ENCODE measurements at regions not wholly inside any gene's neighbourhood (a gene's known extent, or its start where the extent isn't known, plus 50 kb on each side); places are given as distances from the start of the nearest gene placed in this dataset.

GRCh38 chr16:66167564-66168291, 198.8 kb upstream of the CDH5 start:
- 74 to 87% methylated on average over 12 of the region's 12 CpGs for WGBS, 2 donors
- H3K27ac ChIP-seq, result no peak overlapping the region
- DNase-seq, result no peak

GRCh38 chr16:66166490-66166889, 200.0 kb upstream of the CDH5 start:
- no peaks in the 10 kb centered on the region for H3K27me3 ChIP-seq
- intact Hi-C loops (cut with DNase I), result no loop called here
- 73 to 82% methylated on average over 11 of the region's 11 CpGs for WGBS, 2 donors
- no peak for DNase-seq
- no peak overlapping the region for H3K27ac ChIP-seq
- H3K4me1 ChIP-seq, result peaks cover 0 to 7% (median under 1%) of the 10 kb centered on the region in 4 donors
- no peak for TF ChIP-seq EP300 (IDR thresholded peaks at IDR 0.05)
- no peak for TF ChIP-seq POLR2AphosphoS5 (IDR thresholded peaks at IDR 0.05)
- TF ChIP-seq POLR2A (IDR thresholded peaks at IDR 0.05), result no peak
- TF ChIP-seq, protein P1, sequence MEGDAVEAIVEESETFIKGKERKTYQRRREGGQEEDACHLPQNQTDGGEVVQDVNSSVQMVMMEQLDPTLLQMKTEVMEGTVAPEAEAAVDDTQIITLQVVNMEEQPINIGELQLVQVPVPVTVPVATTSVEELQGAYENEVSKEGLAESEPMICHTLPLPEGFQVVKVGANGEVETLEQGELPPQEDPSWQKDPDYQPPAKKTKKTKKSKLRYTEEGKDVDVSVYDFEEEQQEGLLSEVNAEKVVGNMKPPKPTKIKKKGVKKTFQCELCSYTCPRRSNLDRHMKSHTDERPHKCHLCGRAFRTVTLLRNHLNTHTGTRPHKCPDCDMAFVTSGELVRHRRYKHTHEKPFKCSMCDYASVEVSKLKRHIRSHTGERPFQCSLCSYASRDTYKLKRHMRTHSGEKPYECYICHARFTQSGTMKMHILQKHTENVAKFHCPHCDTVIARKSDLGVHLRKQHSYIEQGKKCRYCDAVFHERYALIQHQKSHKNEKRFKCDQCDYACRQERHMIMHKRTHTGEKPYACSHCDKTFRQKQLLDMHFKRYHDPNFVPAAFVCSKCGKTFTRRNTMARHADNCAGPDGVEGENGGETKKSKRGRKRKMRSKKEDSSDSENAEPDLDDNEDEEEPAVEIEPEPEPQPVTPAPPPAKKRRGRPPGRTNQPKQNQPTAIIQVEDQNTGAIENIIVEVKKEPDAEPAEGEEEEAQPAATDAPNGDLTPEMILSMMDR (IDR thresholded peaks at IDR 0.05), result no peak
- no peaks in the 10 kb centered on the region for H3K36me3 ChIP-seq
- no peak overlapping the region for H3K4me3 ChIP-seq
- no peaks in the 10 kb centered on the region for H3K9me3 ChIP-seq

More at GRCh38 chr16:66167564-66168291, 198.8 kb upstream of the CDH5 start:
- Histone ChIP-seq H3K9me3 (no peaks in the 10 kb centered on the region), H3K4me1 (peaks cover 0 to 7% (median 0%) of the 10 kb centered on the region in 4 donors), H3K36me3 (no peaks in the 10 kb centered on the region), H3K4me3 (no peak overlapping the region), H3K27me3 (no peaks in the 10 kb centered on the region)
- TF ChIP-seq POLR2A (IDR thresholded peaks at IDR 0.05) (no peak), POLR2AphosphoS5 (IDR thresholded peaks at IDR 0.05) (no peak), EP300 (IDR thresholded peaks at IDR 0.05) (no peak)
- TF ChIP-seq, protein P1 (IDR thresholded peaks at IDR 0.05), result no peak
- intact Hi-C loops (cut with DNase I), result no loop called here

DNA sequence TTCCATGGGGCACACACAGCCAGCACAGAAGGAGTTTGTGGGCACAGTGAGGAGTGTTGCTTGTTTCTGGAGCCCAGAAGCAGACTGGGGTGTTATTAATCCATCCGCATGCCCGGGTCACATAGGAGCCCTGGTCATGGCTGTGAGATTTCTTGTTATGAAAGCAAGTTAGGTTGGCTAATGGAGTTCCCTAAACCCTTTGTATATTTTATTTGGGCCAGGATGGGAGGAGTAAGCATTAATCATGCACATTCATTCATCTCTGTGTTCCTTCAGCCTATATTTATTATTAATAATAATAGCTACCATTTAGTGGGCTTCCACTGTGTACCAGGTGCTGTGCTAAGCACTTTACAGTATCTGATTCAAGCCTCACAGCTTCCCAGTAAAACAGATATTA, 200.6 kb upstream of the CDH5 start:
- WGBS, 2 donors, result 48 to 86% methylated on average over 2 of the region's 2 CpGs
- Histone ChIP-seq H3K4me3 (no peak overlapping the region), H3K36me3 (no peaks in the 10 kb centered on the region), H3K9me3 (no peaks in the 10 kb centered on the region), H3K27ac (no peak overlapping the region), H3K4me1 (peaks cover 0 to 7% (median 3%) of the 10 kb centered on the region in 4 donors), H3K27me3 (no peaks in the 10 kb centered on the region)
- intact Hi-C loops (cut with DNase I), result no loop called here
- no peak for TF ChIP-seq POLR2A (IDR thresholded peaks at IDR 0.05)
- TF ChIP-seq, protein P1 (IDR thresholded peaks at IDR 0.05), result no peak
- TF ChIP-seq EP300 (IDR thresholded peaks at IDR 0.05), result no peak
- TF ChIP-seq POLR2AphosphoS5 (IDR thresholded peaks at IDR 0.05), result no peak
- DNase-seq, result no peak

DNA sequence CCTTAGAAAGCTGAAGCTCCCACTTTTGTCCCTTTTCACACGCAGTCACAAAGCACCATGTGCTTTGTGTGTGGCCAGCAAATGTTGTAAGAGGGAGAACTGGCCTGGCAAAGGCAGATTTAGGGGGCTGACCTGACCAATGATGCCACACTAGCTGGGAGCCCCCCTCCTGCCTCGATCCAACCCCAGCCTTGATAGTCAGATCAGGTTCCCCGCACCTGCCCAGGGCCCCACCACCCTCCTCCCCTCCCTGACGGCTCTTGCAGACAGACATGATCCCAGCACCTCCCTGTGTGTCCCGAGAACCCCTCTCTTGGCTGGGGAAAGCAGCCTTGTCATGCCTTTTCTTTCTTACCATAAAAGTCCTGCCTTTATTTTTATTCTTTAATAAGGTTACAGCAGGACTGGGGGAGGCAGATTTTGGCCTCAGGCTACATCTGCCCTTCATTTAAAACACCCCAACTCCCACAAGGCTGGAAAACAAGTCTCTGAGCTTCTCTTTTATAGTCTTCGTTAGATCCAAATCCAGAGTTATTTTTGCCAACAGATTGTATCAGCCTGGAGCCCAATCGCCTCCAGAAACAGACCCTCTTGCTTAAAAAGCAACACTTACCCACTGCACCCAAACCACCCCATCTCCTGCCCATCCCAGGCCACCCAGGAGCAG, 201.8 kb upstream of the CDH5 start:
- Histone ChIP-seq H3K27me3 (no peaks in the 10 kb centered on the region), H3K9me3 (no peaks in the 10 kb centered on the region), H3K4me3 (no peak overlapping the region), H3K36me3 (no peaks in the 10 kb centered on the region), H3K4me1 (peaks cover 0 to 7% (median 3%) of the 10 kb centered on the region in 4 donors), H3K27ac (no peak overlapping the region)
- TF ChIP-seq, protein P1 (IDR thresholded peaks at IDR 0.05), result no peak
- no peak for TF ChIP-seq POLR2AphosphoS5 (IDR thresholded peaks at IDR 0.05)
- WGBS, 2 donors, result 64 to 77% methylated on average over 7 of the region's 7 CpGs
- no peak for DNase-seq
- intact Hi-C loops (cut with DNase I), result no loop called here
